ENCODE measurements at regions not wholly inside any gene's neighbourhood (a gene's known extent, or its start where the extent isn't known, plus 50 kb on each side); places are given as distances from the start of the nearest gene placed in this dataset.

DNA sequence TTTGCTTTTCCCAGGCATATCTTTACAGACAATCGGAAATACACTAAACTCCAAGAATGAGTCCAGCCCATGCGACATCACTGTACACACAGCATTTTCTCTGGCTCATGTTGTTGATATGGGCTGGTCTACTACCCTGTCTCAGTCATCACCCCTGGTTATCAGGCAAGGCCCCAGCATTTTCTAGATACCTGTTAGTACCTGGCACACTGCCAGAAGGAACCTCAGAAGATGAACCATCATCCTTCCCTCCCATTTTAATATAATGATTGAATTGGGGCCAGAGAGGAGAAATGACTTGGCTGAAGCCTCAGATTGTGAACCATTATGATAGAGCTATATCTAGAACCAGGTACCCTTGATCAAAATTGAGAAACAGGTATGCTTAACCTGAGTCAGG lies 406.2 kb downstream of the CDH11 start:
- TF ChIP-seq, protein P1, sequence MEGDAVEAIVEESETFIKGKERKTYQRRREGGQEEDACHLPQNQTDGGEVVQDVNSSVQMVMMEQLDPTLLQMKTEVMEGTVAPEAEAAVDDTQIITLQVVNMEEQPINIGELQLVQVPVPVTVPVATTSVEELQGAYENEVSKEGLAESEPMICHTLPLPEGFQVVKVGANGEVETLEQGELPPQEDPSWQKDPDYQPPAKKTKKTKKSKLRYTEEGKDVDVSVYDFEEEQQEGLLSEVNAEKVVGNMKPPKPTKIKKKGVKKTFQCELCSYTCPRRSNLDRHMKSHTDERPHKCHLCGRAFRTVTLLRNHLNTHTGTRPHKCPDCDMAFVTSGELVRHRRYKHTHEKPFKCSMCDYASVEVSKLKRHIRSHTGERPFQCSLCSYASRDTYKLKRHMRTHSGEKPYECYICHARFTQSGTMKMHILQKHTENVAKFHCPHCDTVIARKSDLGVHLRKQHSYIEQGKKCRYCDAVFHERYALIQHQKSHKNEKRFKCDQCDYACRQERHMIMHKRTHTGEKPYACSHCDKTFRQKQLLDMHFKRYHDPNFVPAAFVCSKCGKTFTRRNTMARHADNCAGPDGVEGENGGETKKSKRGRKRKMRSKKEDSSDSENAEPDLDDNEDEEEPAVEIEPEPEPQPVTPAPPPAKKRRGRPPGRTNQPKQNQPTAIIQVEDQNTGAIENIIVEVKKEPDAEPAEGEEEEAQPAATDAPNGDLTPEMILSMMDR (IDR thresholded peaks at IDR 0.05), result no peak
- no peak for TF ChIP-seq POLR2A (IDR thresholded peaks at IDR 0.05)

Measured in prostate gland (tissue), 2 donors.